Stimulated activated CD4-positive, alpha-beta T cell treated with anti-CD3 and anti-CD28 coated beads, Interleukin-15, amount 100 ng/mL, for 48 hours (primary cell): ENCODE measurements at regions not wholly inside any gene's neighbourhood (a gene's known extent, or its start where the extent isn't known, plus 50 kb on each side); places are given as distances from the start of the nearest gene placed in this dataset.
A peak's percentile ranks its signal among the peaks of the same experiment; 100 is the strongest.

ENCODE experiments used
- DNase-seq, 2 donors: peaks; one replicate each; pipeline ENCODE4 v3.0.0-alpha.2; 2020; ENCODE audit warnings: low read depth in 2 of 2

DNA sequence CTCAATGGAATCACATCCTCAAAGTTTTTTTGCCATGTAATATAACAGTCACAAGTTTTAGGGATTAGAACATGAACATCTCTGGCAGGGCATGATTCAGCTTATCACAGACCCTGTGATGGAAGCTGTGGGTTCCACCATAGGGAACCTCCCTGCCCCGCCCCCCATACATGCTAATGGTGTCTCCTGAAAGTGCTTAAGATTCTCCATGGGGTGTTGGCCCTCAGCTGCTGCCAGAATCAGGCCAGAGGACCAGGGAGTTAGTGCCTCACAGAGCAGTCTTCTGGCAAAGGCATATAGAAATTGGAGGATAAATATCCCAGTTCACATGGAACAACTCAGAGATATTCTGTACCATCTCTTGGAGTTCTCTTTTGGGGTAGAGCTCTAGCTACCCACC lies 119.4 kb downstream of the RAB11FIP2 start:
- DNase-seq = no peak

DNA sequence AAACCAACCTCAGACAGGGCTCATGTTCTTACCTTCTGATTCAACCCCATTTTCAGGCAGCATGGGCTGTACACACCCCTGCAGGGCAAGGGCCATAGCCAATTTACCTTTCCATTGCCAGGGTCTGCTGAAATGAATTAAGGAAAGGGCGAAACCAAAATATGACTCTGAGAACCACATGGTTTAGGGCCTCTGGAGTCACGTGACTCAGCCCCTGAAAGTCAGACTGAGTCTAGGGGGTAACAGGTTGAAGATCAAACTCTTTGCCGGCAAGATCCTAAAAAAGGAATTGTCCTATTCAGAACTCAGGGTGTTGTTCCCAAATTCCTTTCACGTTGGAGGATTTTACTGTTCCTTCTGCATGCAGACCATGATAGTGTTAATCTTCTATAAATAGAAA lies 118.9 kb downstream of the RAB11FIP2 start:
- no peak for DNase-seq

DNA sequence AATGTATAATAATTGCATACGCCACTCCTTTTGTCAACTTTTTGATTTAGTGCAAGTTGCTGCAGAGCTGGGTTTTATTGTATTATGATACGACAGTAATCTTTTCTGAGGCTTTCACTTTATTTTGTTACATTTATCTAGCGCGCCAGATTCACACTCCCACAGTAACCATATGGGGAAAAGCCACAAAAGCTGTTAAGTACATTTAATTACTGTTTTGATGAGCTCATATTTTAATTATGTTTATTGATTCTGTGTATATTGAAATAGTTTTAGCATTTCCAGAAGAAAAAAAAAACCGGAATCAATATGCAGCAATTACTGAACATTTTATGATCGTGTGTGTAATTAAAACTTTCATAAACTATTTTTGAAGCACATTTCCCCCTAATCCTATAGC lies 118.5 kb downstream of the RAB11FIP2 start:
- DNase-seq = no peak

GRCh38 chr10:117928741-117929140 lies 118.0 kb downstream of the RAB11FIP2 start:
- no peak for DNase-seq

DNA sequence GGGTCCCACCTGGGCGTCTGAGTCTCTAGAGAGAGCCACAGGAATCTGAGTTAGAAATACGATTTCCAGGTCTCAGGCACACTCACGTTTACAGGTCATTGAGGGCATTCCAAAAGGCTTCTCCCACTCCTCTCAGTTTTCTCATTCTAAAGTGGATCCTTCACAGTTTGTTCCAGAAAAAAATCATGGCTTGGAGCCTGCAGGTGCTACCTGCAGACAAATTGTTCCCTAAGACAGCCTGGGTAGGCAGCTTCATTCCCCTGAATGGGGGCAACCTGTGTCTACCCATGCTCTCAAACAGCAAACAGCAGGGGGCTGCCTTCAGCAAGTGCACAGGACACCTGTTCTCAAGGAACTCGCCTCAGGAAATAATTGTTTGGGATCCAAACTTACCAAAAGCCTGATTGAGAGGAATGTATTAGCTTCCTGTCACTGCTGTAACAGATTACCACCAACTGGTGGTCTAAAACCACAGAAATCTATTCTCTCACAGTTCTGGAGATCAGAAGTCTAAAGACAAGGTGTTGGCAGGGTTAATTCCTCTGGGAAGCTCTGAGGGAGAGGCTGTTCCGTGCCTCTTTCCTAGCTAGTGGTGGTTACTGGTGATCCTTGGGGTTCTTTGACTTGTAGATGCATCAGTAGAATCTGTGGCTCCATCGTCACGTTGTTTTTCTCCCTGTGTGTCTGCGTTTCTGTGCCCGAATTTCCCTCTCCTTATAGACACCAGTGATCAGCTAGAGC lies 117.2 kb downstream of the RAB11FIP2 start:
- no peak for DNase-seq

GRCh38 chr10:117931078-117931477 lies 115.7 kb downstream of the RAB11FIP2 start:
- DNase-seq = no peak

DNA sequence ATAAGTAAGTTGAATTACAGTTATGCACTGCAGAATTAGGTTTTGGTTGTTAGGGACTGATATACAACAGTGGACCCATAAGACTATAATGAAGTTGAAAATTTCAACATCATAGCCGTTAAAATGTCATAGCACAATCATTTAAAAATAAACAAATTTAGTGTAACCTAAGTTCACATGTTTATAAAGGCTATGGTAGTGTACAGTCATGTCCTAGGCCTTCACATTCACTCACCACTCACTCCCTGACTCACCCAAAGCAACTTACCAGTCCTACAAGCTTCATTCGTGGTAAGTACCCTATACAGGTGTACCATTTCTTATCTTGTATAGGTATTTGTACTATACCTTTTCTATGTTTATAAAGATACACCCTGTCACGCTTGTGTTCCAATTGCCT lies 113.7 kb downstream of the RAB11FIP2 start:
- DNase-seq = no peak

DNA sequence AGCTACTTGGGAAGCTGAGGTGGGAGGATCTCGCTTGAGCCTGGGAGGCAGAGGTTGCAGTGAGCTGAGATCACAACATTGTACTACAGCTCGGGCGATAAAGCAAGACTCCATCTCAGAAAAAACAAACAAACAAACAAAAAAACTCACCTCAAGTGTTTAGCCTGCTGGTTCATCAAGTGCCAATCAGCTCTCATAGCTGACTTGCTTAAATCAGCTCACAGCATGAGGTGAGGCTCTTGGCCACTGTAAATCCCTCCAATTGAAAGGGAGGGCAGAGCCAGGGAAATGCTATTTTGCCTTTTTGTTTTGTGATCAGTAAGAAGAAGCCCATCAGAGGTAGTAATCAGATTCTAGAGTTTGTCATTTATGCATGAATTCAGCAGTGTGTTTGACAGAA lies 112.3 kb downstream of the RAB11FIP2 start:
- DNase-seq = no peak

GRCh38 chr10:117936141-117936540 lies 110.6 kb downstream of the RAB11FIP2 start:
- DNase-seq = no peak

DNA sequence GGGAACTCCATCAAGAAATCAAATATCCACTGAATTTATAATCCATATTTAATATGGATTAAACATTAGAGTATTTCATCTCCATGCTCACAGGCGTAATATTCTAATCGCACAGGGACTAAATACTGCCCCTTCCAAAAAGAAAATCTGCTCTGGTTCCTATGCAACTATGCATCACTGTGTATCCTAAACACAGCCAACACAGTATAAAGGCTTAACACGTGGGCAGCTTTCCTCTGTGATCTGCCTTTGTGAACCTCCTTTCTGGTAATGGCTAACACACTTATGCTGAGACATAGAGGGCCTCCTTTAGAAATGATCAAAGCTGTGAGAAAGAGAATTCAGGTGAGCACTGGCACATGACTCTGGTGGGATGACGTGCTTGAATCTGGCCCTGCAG lies 110.2 kb downstream of the RAB11FIP2 start:
- DNase-seq = no peak

DNA sequence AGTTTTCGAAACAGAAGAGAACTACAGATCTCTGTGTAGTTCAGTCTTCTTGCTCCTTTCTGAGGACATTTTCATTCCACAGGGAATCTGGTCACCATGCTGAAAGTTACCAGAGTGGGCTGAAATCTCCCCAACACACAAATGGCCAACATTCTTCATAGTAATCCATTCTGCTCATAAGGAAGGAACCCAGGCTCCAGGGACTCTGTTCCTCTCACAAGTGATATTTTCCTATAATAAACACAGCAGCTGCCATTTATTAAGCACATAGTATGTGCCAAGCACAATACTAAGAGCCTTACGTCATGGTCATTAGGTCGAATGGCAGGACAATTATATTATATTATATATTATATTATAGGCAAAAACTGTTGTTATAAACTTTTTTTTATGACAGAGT lies 109.8 kb downstream of the RAB11FIP2 start:
- DNase-seq = no peak

GRCh38 chr10:117938104-117938503 lies 108.6 kb downstream of the RAB11FIP2 start:
- peak in 1 of 2 donors; percentile 0 for DNase-seq

GRCh38 chr10:117942226-117942625 lies 104.5 kb downstream of the RAB11FIP2 start:
- no peak for DNase-seq

DNA sequence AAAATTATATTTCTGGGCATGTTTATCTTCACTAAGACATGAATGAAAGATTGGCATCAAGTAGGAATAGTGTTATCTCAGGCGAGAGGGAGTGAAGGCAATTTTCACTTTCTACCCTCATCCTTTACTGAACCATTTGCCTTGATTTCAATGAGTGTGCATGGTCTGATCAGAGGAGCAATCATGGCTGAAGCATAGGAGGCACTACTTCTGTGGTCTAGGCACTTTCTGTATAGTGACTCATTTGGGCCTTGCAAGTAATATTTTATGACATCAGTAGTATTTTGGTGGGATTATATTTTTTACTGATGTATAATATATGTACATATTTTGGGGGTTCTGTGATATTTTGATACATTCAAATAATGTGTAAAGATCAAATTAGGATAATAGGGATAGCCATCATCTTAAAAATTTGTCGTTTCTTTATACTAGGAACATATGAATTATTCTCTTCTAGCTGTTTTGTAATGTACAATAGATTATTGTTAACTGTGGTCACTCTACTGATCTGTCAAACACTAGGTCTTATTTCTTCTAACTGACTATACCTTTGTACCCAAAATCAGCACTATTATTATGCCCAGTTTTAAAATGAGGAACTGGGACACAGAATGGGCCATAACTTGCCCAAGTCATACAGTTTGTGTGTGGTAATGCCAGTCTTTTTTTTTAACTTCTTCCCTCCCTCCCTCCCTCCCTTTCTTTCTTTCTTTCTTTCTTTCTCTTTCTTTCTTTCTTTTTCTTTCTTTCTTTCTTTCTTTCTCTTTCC lies 101.9 kb downstream of the RAB11FIP2 start:
- no peak for DNase-seq

DNA sequence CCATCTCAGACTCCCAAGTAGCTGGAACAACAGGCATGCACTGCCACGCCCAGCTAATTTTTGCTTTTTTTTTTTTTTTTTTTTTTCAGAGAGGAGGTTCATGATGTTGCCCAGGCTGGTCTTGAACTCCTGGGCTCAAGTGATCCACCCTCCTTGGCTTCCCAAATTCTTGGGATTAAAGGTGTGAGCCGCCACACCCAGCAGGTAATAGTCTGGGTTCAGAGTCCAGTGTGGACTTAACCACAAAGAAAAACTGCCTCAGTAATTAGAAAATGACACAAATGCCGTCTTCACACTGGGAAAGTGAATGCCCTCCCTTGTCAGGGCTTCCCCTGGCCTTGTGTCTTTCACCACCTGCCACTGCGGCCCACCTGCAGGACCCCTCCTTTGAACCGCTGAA lies 101.1 kb downstream of the RAB11FIP2 start:
- no peak for DNase-seq

- no peak for DNase-seq
These were observed 100.1 kb downstream of the RAB11FIP2 start for GRCh38 chr10:117946525-117947070.

- DNase-seq = no peak
These were observed 98.2 kb downstream of the RAB11FIP2 start for GRCh38 chr10:117948493-117948892.

- DNase-seq = no peak
These were observed 96.3 kb downstream of the RAB11FIP2 start for GRCh38 chr10:117950408-117950807.
